Right atrium auricular region (tissue), 2 donors: ENCODE measurements at regions not wholly inside any gene's neighbourhood (a gene's known extent, or its start where the extent isn't known, plus 50 kb on each side); places are given as distances from the start of the nearest gene placed in this dataset.

Experiments used
- DNase-seq: peaks from one replicate; pipeline ENCODE4 v3.0.0-alpha.2; 2019; ENCODE audit warnings: low spot score
- H3K27ac ChIP-seq, 2 donors: fragments of 200-600 bp; sonication (generic); 1 replicate in 1 of 2; 2 replicates in 1 of 2; pipeline ENCODE4 v1.5.1; 2016 to 2019
- H3K27me3 ChIP-seq, 2 donors: fragments of 200-600 bp; sonication (generic); one replicate each; pipeline versions ENCODE4 v1.5.1 to v1.6.0; 2017 to 2019
- H3K36me3 ChIP-seq: fragments of 200-600 bp; sonication (generic); one replicate; pipeline ENCODE4 v1.5.1; 2016
- H3K4me1 ChIP-seq, 2 donors: fragments of 200-600 bp; sonication (generic); one replicate each; pipeline versions ENCODE4 v1.5.1 to v1.6.0; 2017 to 2019
- H3K4me3 ChIP-seq, 2 donors: fragments of 200-600 bp; sonication (generic); 1 replicate in 1 of 2; 2 replicates in 1 of 2; pipeline ENCODE4 v1.5.1; 2017 to 2019; ENCODE audit warnings: mild to moderate bottlenecking in 1 of 2, moderate library complexity in 1 of 2
- H3K9me3 ChIP-seq, 2 donors: fragments of 200-600 bp; sonication (generic); one replicate each; pipeline ENCODE4 v1.5.1; 2019
- TF ChIP-seq, protein P1 (sequence below), 2 donors: fragments of 200-600 bp; sonication (generic); IDR thresholded peaks; one replicate each; pipeline ENCODE4 v1.5.1; 2019; ENCODE audit warnings: antibody characterized with exemption in 2 of 2

DNA sequence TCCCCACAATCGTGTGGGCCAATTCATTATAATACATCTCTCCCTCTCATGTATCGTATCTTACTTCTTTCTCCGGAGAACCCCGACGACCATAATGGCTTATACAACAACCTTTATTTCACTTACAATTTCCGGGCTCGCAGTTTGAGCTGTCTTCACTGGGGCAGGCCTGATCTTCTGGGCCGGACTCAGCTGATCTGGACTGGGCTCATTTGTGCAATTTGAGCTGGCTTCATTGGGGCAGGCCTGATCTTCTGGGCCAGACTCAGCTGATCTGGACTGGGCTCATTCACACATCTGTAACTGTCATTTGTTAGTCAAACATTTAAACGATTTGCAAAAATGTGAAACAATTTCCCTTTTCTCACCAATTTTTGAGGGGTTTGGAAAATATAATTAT is 171.5 kb upstream of the FRG1 start:
- DNase-seq: no peak
- TF ChIP-seq, protein P1, sequence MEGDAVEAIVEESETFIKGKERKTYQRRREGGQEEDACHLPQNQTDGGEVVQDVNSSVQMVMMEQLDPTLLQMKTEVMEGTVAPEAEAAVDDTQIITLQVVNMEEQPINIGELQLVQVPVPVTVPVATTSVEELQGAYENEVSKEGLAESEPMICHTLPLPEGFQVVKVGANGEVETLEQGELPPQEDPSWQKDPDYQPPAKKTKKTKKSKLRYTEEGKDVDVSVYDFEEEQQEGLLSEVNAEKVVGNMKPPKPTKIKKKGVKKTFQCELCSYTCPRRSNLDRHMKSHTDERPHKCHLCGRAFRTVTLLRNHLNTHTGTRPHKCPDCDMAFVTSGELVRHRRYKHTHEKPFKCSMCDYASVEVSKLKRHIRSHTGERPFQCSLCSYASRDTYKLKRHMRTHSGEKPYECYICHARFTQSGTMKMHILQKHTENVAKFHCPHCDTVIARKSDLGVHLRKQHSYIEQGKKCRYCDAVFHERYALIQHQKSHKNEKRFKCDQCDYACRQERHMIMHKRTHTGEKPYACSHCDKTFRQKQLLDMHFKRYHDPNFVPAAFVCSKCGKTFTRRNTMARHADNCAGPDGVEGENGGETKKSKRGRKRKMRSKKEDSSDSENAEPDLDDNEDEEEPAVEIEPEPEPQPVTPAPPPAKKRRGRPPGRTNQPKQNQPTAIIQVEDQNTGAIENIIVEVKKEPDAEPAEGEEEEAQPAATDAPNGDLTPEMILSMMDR (IDR thresholded peaks at IDR 0.05): no peak
- no peaks in the 10 kb centered on the region for H3K4me1 ChIP-seq

DNA sequence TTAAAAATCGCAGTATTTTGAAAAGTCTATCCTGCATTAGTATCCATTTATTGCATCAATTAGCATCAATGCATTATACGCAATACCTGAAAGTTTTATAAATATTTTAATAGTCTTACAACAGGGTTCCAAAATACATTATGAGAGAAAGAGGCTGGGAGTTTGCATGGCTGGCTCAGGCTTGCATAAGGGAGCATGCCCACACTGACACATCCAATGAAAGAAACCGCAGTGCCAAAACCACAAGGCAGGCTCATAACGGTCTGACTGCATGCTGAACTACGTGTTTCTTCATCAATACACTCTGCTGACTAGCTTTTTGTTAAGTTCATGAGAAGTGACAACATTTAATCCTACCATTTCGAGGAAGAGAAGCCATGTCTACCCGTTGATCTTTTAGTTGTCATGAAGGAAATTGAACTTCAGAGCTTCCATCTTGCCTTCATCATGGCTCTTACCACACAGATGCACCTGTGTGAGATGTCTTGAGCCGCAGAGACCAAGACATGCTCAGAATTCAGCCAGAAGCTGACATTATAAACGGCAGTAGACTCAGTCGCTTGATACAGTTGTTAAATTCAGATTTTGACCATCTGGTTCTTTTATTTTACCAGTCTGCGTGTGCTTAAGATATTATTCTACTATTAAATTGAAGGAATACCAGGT is 168.8 kb upstream of the FRG1 start:
- TF ChIP-seq, protein P1 (IDR thresholded peaks at IDR 0.05): no peak
- DNase-seq: no peak

More for the DNA sequence above, 171.5 kb upstream of the FRG1 start:
- Histone ChIP-seq H3K27me3 (no peaks in the 10 kb centered on the region), H3K36me3 (no peaks in the 10 kb centered on the region), H3K9me3 (no peaks in the 10 kb centered on the region), H3K4me3 (no peak overlapping the region), H3K27ac (no peak overlapping the region)

DNA sequence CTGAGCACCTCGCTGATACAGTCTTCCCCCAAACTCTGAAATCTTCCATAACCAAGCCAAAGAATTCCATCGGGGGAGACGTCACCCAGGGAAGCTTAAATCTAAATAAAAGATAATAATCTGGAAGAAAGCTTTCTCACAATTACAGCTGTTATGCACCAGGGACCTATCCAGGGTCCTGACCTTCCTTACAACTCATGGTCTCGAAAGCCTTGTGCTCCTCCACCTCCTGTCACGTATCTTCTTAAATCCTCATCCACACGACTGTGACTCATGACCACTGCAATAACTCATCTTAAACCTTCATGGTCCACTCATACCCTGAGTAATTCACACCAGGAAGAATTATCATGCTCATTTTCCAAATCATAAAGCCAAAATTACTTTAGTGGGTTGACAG is 166.8 kb upstream of the FRG1 start:
- no peak overlapping the region for H3K4me3 ChIP-seq
- H3K4me1 ChIP-seq: no peaks in the 10 kb centered on the region
- no peaks in the 10 kb centered on the region for H3K36me3 ChIP-seq
- no peak for DNase-seq
- H3K9me3 ChIP-seq: no peaks in the 10 kb centered on the region
- H3K27me3 ChIP-seq: no peaks in the 10 kb centered on the region
- H3K27ac ChIP-seq: no peak overlapping the region
- TF ChIP-seq, protein P1 (IDR thresholded peaks at IDR 0.05): no peak

More for the DNA sequence above, 168.8 kb upstream of the FRG1 start:
- H3K4me3 ChIP-seq: no peak overlapping the region
- H3K9me3 ChIP-seq: no peaks in the 10 kb centered on the region
- no peak overlapping the region for H3K27ac ChIP-seq
- no peaks in the 10 kb centered on the region for H3K36me3 ChIP-seq
- H3K27me3 ChIP-seq: no peaks in the 10 kb centered on the region
- H3K4me1 ChIP-seq: no peaks in the 10 kb centered on the region

DNA sequence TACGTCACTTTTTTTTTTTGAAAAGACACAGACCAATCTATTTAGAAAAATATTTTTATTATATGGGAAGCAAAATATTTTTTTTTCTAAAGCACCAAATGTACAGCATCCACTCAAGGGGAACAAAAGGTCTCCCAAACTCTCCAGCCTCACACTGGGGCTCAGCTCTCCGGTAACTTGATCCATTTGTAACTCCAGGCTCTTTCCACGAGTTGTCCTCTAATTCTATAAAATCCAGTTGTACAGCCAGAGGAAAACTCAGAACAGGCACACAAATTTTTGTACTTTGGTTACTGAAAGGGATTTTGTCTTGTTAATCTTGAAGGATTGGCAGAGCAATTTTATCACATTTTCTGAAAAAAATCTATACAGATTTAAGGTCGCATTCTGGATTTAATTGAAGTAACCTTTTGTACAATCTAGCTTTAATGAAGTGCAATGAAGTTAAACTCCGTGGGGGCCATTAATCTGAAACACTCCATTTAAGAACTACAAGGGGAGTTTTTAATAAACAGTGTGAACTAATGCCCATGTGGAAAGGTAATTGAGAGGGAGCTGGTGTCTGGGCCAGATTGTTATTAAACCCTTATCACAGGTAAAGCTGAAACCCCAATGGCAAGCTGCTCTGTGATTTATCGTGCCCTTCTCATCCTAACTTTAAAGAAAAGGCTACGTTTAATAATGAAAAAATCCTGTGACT is 161.2 kb upstream of the FRG1 start:
- TF ChIP-seq, protein P1 (IDR thresholded peaks at IDR 0.05): no peak
- H3K36me3 ChIP-seq: no peaks in the 10 kb centered on the region

DNA sequence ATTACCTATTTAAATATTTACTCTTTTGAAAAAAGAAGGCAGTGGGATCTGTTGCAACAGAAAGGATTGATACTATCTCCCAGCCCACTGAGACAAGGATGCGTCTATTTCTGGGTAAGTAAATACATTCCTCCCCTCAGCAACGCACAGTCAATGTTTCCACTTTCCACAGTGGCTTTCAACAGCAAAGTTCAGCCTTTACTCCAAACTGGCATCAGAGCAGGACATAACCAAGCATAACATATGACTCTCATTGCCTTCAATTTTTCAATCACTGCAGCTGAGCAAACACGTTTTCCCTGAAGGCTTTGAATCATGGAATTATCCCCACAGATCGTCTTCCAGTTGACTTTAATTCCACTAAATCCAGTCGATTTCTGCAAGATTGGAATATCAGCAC is 160.3 kb upstream of the FRG1 start:
- Histone ChIP-seq H3K36me3 (no peaks in the 10 kb centered on the region), H3K27me3 (no peaks in the 10 kb centered on the region), H3K9me3 (peaks cover 0 to 16% of the 10 kb centered on the region in 2 donors), H3K4me3 (no peak overlapping the region), H3K4me1 (no peaks in the 10 kb centered on the region), H3K27ac (no peak overlapping the region)
- no peak for DNase-seq
- TF ChIP-seq, protein P1 (IDR thresholded peaks at IDR 0.05): no peak

More for the DNA sequence above, 161.2 kb upstream of the FRG1 start:
- Histone ChIP-seq H3K9me3 (peaks cover 0 to 16% of the 10 kb centered on the region in 2 donors), H3K27ac (no peak overlapping the region), H3K4me3 (no peak overlapping the region), H3K27me3 (no peaks in the 10 kb centered on the region), H3K4me1 (no peaks in the 10 kb centered on the region)
- DNase-seq: no peak
